Transverse colon (tissue), 4 donors: ENCODE measurements at regions not wholly inside any gene's neighbourhood (a gene's known extent, or its start where the extent isn't known, plus 50 kb on each side); places are given as distances from the start of the nearest gene placed in this dataset.

Experiments used
- DNase-seq: peaks from one replicate; pipeline ENCODE4 v3.0.0-alpha.2; 2019
- H3K27ac ChIP-seq, 4 donors: fragments of 200-600 bp; sonication (generic); 2 replicates each; pipeline ENCODE4 v1.5.1; 2016 to 2018; ENCODE audit warnings: inconsistent platforms in 4 of 4
- H3K27me3 ChIP-seq: fragments of 200-600 bp; sonication (generic); 2 replicates; pipeline ENCODE4 v1.5.1; 2017; ENCODE audit warnings: inconsistent platforms
- H3K36me3 ChIP-seq, 4 donors: fragments of 200-600 bp; sonication (generic); 2 replicates each; pipeline ENCODE4 v1.5.1; 2017 to 2019; ENCODE audit warnings: inconsistent platforms in 4 of 4
- H3K4me1 ChIP-seq, 4 donors: fragments of 200-600 bp; sonication (generic); 2 replicates each; pipeline ENCODE4 v1.5.1; 2017 to 2020; ENCODE audit warnings: inconsistent platforms in 4 of 4
- H3K4me3 ChIP-seq, 4 donors: fragments of 200-600 bp; sonication (generic); 1 replicate in 1 of 4; 2 replicates in 3 of 4; pipeline versions ENCODE4 v1.5.1 to v1.6.1; 2017 to 2019; ENCODE audit warnings: inconsistent platforms in 4 of 4
- H3K9me3 ChIP-seq, 2 donors: fragments of 200-600 bp; sonication (generic); 2 replicates each; pipeline ENCODE4 v1.5.1; 2017 to 2019; ENCODE audit warnings: inconsistent platforms in 2 of 2
- EP300 ChIP-seq: sonication (generic); formaldehyde crosslinking; IDR thresholded peaks from one replicate; pipeline ENCODE4 v1.6.1; 2017; ENCODE audit warnings: antibody characterized with exemption, low read depth
- POLR2A ChIP-seq: fragments of 450-650 bp; IDR thresholded peaks from one replicate; pipeline ENCODE4 v1.6.1; 2016; ENCODE audit warnings: antibody characterized with exemption, mild to moderate bottlenecking, moderate library complexity
- POLR2AphosphoS5 ChIP-seq, 3 donors: sonication (generic); formaldehyde crosslinking; IDR thresholded peaks; one replicate each; pipeline ENCODE4 v1.6.1; 2016; ENCODE audit warnings: antibody characterized with exemption in 3 of 3
- WGBS, 2 donors: methylation state at CpG; one replicate each; pipeline ENCODE4 v1.1.5; 2018; ENCODE audit warnings: low coverage in 1 of 2; 5-methylcytosine and 5-hydroxymethylcytosine counted together
- in situ Hi-C, 4 donors: fragments of 200-750 bp; cut with MboI; loops; one replicate each; pipeline versions ENCODE4 v1.15.0 to v1.15.1; 2017; ENCODE audit warnings: low sequenced_read_pairs in 3 of 4, low pct_ligation_motif_present in 1 of 4, low pct_unique_long_range_greater_than_20kb in 1 of 4
- intact Hi-C: fragments of 100-400 bp; cut with DNase I; formaldehyde crosslinking; loops from one replicate; pipeline ENCODE4 v1.15.1; 2023; ENCODE audit warnings: low total_unique reads
- TF ChIP-seq, protein P1 (sequence below), 5 experiments: fragments of 200-600 bp in 3 of 5; fragments of 450-650 bp in 2 of 5; sonication (generic) in 3 of 5; IDR thresholded peaks; 1 replicate in 2 of 5; 2 replicates in 3 of 5; pipeline ENCODE4 v1.5.1; 2016 to 2017; ENCODE audit warnings: antibody characterized with exemption in 5 of 5, inconsistent platforms in 3 of 5, mild to moderate bottlenecking in 2 of 5, moderate library complexity in 1 of 5

DNA sequence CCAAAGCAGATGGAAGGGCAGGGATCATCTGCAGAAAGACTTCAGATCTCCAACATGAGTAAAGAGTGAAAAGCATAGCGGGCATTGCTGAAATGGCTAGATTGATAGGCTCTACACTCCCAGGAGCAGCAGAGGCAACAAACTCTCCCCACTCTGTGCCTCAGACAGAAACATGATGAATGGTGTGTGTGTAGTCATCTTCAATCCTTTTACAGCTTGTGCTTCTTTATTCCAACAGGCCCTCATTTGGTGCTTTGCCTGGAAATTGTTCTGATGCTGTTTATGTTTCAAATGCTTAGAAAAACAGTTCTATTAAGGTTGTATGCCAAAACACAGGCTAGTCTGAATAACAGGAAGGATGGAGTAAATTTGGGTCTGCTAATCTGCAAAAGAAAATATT lies 176.2 kb downstream of the DMRTA1 start:
- no peaks in the 10 kb centered on the region for H3K4me1 ChIP-seq
- intact Hi-C loops, result no loop called here
- 40 to 76% methylated on average over 1 of the region's 1 CpG for WGBS, 2 donors
- no peaks in the 10 kb centered on the region for H3K9me3 ChIP-seq
- no peaks in the 10 kb centered on the region for H3K27me3 ChIP-seq
- no peaks in the 10 kb centered on the region for H3K36me3 ChIP-seq
- no peak overlapping the region for H3K4me3 ChIP-seq
- TF ChIP-seq POLR2A (no peak), POLR2AphosphoS5 (IDR thresholded peaks at IDR 0.05) (no peak), EP300 (no peak)
- TF ChIP-seq, protein P1, sequence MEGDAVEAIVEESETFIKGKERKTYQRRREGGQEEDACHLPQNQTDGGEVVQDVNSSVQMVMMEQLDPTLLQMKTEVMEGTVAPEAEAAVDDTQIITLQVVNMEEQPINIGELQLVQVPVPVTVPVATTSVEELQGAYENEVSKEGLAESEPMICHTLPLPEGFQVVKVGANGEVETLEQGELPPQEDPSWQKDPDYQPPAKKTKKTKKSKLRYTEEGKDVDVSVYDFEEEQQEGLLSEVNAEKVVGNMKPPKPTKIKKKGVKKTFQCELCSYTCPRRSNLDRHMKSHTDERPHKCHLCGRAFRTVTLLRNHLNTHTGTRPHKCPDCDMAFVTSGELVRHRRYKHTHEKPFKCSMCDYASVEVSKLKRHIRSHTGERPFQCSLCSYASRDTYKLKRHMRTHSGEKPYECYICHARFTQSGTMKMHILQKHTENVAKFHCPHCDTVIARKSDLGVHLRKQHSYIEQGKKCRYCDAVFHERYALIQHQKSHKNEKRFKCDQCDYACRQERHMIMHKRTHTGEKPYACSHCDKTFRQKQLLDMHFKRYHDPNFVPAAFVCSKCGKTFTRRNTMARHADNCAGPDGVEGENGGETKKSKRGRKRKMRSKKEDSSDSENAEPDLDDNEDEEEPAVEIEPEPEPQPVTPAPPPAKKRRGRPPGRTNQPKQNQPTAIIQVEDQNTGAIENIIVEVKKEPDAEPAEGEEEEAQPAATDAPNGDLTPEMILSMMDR (IDR thresholded peaks at IDR 0.05), result no peak
- DNase-seq, result no peak
- in situ Hi-C loops, result no loop called here
- H3K27ac ChIP-seq, result no peak overlapping the region

DNA sequence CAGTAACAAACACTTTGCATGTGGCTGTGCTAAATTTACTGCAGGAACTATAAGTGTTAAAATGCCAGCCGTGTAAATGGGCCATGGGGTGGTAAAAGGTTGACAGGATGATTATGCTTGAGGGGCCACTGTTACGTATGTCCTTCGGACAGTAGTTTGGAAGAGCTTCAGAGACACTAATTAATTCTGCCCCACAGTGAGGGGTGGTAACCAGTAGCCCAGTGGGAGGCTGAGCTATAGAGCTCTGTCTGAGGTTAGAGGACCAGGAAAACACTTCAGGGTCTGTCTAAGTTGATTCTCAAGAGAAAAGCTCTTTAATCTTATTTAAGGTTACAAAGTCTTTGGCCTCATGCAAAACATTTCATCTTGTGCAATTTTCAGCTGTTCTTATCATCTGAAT lies 176.6 kb downstream of the DMRTA1 start:
- TF ChIP-seq EP300 (no peak), POLR2AphosphoS5 (IDR thresholded peaks at IDR 0.05) (no peak), POLR2A (no peak)
- TF ChIP-seq, protein P1 (IDR thresholded peaks at IDR 0.05), result no peak
- in situ Hi-C loops, result no loop called here
- H3K36me3 ChIP-seq, result no peaks in the 10 kb centered on the region
- no peaks in the 10 kb centered on the region for H3K4me1 ChIP-seq
- intact Hi-C loops, result no loop called here
- H3K27ac ChIP-seq, result no peak overlapping the region
- H3K27me3 ChIP-seq, result no peaks in the 10 kb centered on the region
- H3K4me3 ChIP-seq, result no peak overlapping the region
- H3K9me3 ChIP-seq, result no peaks in the 10 kb centered on the region
- 13 to 61% methylated on average over 3 of the region's 3 CpGs for WGBS, 2 donors
- no peak for DNase-seq

DNA sequence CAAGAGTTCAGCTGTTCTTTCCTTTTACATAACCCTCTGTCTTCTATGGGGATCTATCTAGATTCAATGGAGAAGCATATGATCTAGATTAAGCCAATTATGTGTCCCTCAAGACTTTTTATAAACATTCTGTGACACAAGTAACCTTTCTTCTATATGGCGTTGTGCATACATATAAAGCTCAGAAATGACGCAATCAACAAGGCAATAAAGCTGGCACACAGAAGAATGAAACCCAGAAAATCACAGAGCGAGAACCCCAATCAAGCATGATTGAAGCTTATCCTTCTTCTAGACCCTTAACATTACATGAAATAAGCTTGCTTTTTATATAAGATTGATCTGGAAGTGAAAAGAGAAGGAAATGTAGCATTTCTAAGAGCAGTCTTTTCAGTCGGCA lies 178.9 kb downstream of the DMRTA1 start:
- 54 to 58% methylated on average over 4 of the region's 4 CpGs for WGBS, 2 donors
- H3K36me3 ChIP-seq, result no peaks in the 10 kb centered on the region
- H3K4me1 ChIP-seq, result no peaks in the 10 kb centered on the region
- H3K9me3 ChIP-seq, result no peaks in the 10 kb centered on the region
- in situ Hi-C loops, result no loop called here
- TF ChIP-seq EP300 (no peak), POLR2A (no peak), POLR2AphosphoS5 (IDR thresholded peaks at IDR 0.05) (no peak)
- TF ChIP-seq, protein P1 (IDR thresholded peaks at IDR 0.05), result no peak
- DNase-seq, result no peak
- H3K27me3 ChIP-seq, result no peaks in the 10 kb centered on the region
- intact Hi-C loops, result no loop called here
- no peak overlapping the region for H3K27ac ChIP-seq
- H3K4me3 ChIP-seq, result no peak overlapping the region

DNA sequence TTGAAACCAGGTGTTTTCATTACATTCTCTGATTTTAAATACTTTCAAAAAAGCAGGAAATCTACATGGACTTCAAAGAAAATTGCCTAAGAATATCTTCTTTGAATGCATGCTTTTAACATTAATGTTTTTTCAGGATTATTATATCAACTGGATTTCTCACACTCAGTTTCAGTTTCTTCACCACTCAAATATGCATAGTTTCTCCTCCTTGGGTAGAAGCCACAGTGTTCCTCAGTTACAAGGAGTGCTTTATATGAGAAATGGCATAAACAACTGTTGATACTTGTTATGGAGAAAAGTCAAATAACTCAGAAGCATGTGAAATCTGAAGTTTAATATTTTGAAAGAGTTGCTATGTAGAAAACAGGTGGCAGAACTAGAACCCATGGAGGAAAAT lies 196.9 kb downstream of the DMRTA1 start:
- no peaks in the 10 kb centered on the region for H3K36me3 ChIP-seq
- H3K4me3 ChIP-seq, result no peak overlapping the region
- TF ChIP-seq EP300, result no peak
- TF ChIP-seq POLR2A, result no peak
- TF ChIP-seq, protein P1 (IDR thresholded peaks at IDR 0.05), result no peak
- no peak for TF ChIP-seq POLR2AphosphoS5 (IDR thresholded peaks at IDR 0.05)
- no peaks in the 10 kb centered on the region for H3K9me3 ChIP-seq
- no peak for DNase-seq
- in situ Hi-C loops (no loop called here), intact Hi-C loops (loop anchor here (5.0 kb wide), 1 partner anchor 816 kb away; no protein-coding TSS in a partner anchor)
- H3K27me3 ChIP-seq, result no peaks in the 10 kb centered on the region
- H3K27ac ChIP-seq, result no peak overlapping the region
- H3K4me1 ChIP-seq, result no peaks in the 10 kb centered on the region
